SK-N-SH (cell line): ENCODE measurements at regions not wholly inside any gene's neighbourhood (a gene's known extent, or its start where the extent isn't known, plus 50 kb on each side); places are given as distances from the start of the nearest gene placed in this dataset.

Source experiments
- CTCF ChIA-PET: fragments of 300-600, 350-600 bp; formaldehyde crosslinking; extraction: SDS; loops from one replicate; lab custom pipeline; 2021; lab: Yijun Ruan, JAX
- POLR2A ChIA-PET: fragments of 350-600 bp; sonication (Branson Sonifier 250); formaldehyde crosslinking; extraction: SDS; loops from one replicate; lab custom pipeline; 2020; ENCODE audit warnings: antibody characterized with exemption, inconsistent platforms; lab: Yijun Ruan, JAX
- DNase-seq: peaks from one replicate; pipeline ENCODE4 v3.0.0; 2012
- H2AFZ ChIP-seq: fragments of 200-600 bp; sonication (generic); 2 replicates; pipeline ENCODE4 v1.8.1; 2016; ENCODE audit warnings: antibody characterized with exemption, mild to moderate bottlenecking, low read depth
- H3F3A ChIP-seq: fragments of 200-600 bp; sonication (generic); replicated peaks from 2 replicates; pipeline ENCODE3; 2016; ENCODE audit warnings: antibody characterized with exemption, mild to moderate bottlenecking; ENCODE audit not compliant: insufficient read depth
- H3K27ac ChIP-seq, 2 experiments: fragments of 200-500 bp in 1 of 2; fragments of 200-600 bp in 1 of 2; sonication (Bioruptor generic) in 1 of 2; sonication (generic), shearing (Covaris generic) in 1 of 2; 2 replicates each; pipeline versions ENCODE4 v1.5.1 to v1.6.1; 2014 to 2016; ENCODE audit warnings: low read depth in 2 of 2, inconsistent platforms in 1 of 2, low read length in 1 of 2, mild to moderate bottlenecking in 1 of 2, mixed read lengths in 1 of 2
- H3K27me3 ChIP-seq: fragments of 200-600 bp; sonication (generic), shearing (Covaris generic); 2 replicates; pipeline ENCODE4 v1.6.1; 2016; ENCODE audit warnings: mixed run types; ENCODE audit not compliant: insufficient read depth
- H3K36me3 ChIP-seq, 2 experiments: fragments of 200-500 bp in 1 of 2; fragments of 200-600 bp in 1 of 2; sonication (Bioruptor generic) in 1 of 2; sonication (generic) in 1 of 2; replicated peaks in 1 of 2; 2 replicates each; pipeline versions ENCODE3 to v1.5.1; 2014 to 2016; ENCODE audit warnings: low read length in 1 of 2, mild to moderate bottlenecking in 1 of 2; ENCODE audit not compliant: insufficient read depth in 2 of 2, control insufficient read depth in 1 of 2
- H3K4me1 ChIP-seq, 2 experiments: fragments of 200-500 bp in 1 of 2; fragments of 200-600 bp in 1 of 2; sonication (Bioruptor generic) in 1 of 2; sonication (generic), shearing (Covaris generic) in 1 of 2; 2 replicates each; pipeline versions ENCODE4 v1.5.1 to v1.6.1; 2014 to 2016; ENCODE audit warnings: low read depth in 1 of 2, low read length in 1 of 2, mixed run types in 1 of 2; ENCODE audit not compliant: insufficient read depth in 2 of 2, control insufficient read depth in 1 of 2
- H3K4me2 ChIP-seq: fragments of 200-600 bp; sonication (generic), shearing (Covaris generic); 2 replicates; pipeline ENCODE4 v1.6.1; 2017; ENCODE audit warnings: mixed run types
- H3K4me3 ChIP-seq, 2 experiments: fragments of 200-500 bp in 1 of 2; fragments of 200-600 bp in 1 of 2; sonication (Bioruptor generic) in 1 of 2; sonication (generic), shearing (Covaris generic) in 1 of 2; 2 replicates each; pipeline versions ENCODE4 v1.5.1 to v1.8.1; 2014 to 2016; ENCODE audit warnings: low read depth in 2 of 2, inconsistent platforms in 1 of 2, low read length in 1 of 2, mild to moderate bottlenecking in 1 of 2, mixed read lengths in 1 of 2, moderate library complexity in 1 of 2
- H3K79me2 ChIP-seq: fragments of 200-600 bp; sonication (generic); 2 replicates; pipeline ENCODE4 v1.8.1; 2017; ENCODE audit warnings: mild to moderate bottlenecking; ENCODE audit not compliant: insufficient read depth
- H3K9ac ChIP-seq: fragments of 200-600 bp; sonication (generic); 2 replicates; pipeline ENCODE4 v1.6.1; 2017; ENCODE audit warnings: mixed run types
- H3K9me2 ChIP-seq: fragments of 200-600 bp; sonication (generic); 2 replicates; pipeline ENCODE4 v1.6.1; 2017; ENCODE audit warnings: mixed run types
- H3K9me3 ChIP-seq: fragments of 200-600 bp; sonication (generic); 2 replicates; pipeline ENCODE4 v1.6.1; 2017; ENCODE audit warnings: mixed run types, mild to moderate bottlenecking, moderate library complexity
- H4K20me1 ChIP-seq: fragments of 200-600 bp; sonication (generic); 2 replicates; pipeline ENCODE4 v1.6.1; 2017; ENCODE audit warnings: mild to moderate bottlenecking, mixed run types; ENCODE audit not compliant: insufficient read depth
- CHD2 ChIP-seq: fragments of 150-350 bp; IDR thresholded peaks from 2 replicates; pipeline ENCODE4 v1.6.1; 2018; ENCODE audit warnings: low read length; ENCODE audit not compliant: partially characterized antibody
- EZH2phosphoT487 ChIP-seq: fragments of 200-600 bp; sonication (generic); IDR thresholded peaks from 2 replicates; pipeline ENCODE4 v1.6.1; 2017; ENCODE audit warnings: low read depth, mixed run types, mild to moderate bottlenecking, antibody characterized with exemption, moderate library complexity, borderline replicate concordance
- FOSL2 ChIP-seq: IDR thresholded peaks from 2 replicates; pipeline ENCODE4 v1.4.0; 2012; ENCODE audit warnings: low read depth, mild to moderate bottlenecking, moderate library complexity, borderline replicate concordance
- FOXJ3 ChIP-seq: sonication (generic); formaldehyde crosslinking; IDR thresholded peaks from 2 replicates; pipeline ENCODE4 v1.5.1; 2020; ENCODE audit warnings: mild to moderate bottlenecking, missing genetic modification reagents
- FOXM1 ChIP-seq: IDR thresholded peaks from 2 replicates; pipeline ENCODE4 v1.4.0; 2012; ENCODE audit warnings: low read depth, mild to moderate bottlenecking
- GABPA ChIP-seq: IDR thresholded peaks from 2 replicates; pipeline ENCODE4 v1.4.0; 2012; ENCODE audit warnings: low read depth, mild to moderate bottlenecking
- GATA2 ChIP-seq: sonication (generic); formaldehyde crosslinking; IDR thresholded peaks from 2 replicates; pipeline ENCODE4 v1.5.0; 2020; ENCODE audit warnings: mild to moderate bottlenecking, missing genetic modification reagents
- JUND ChIP-seq: IDR thresholded peaks from 2 replicates; pipeline ENCODE4 v1.4.0; 2012
- MXI1 ChIP-seq: IDR thresholded peaks from 2 replicates; pipeline ENCODE4 v1.6.1; 2012; ENCODE audit warnings: mild to moderate bottlenecking, low read depth, low read length, improper control_type of control experiment
- RAD21 ChIP-seq: IDR thresholded peaks from 2 replicates; pipeline ENCODE4 v1.6.1; 2012; ENCODE audit warnings: mild to moderate bottlenecking, low read length
- RCOR1 ChIP-seq: fragments of 150-350 bp; IDR thresholded peaks from 2 replicates; pipeline ENCODE4 v1.6.1; 2017; ENCODE audit warnings: antibody characterized with exemption, low read length
- SMC3 ChIP-seq: IDR thresholded peaks from 2 replicates; pipeline ENCODE4 v1.6.1; 2012; ENCODE audit warnings: low read depth, low read length, improper control_type of control experiment
- TEAD4 ChIP-seq: IDR thresholded peaks from 2 replicates; pipeline ENCODE4 v1.4.0; 2012; ENCODE audit warnings: mild to moderate bottlenecking, borderline replicate concordance; ENCODE audit not compliant: insufficient read depth
- WGBS: methylation state at CpG from one replicate; pipeline ENCODE4 v1.1.6; 2017; ENCODE audit warnings: low lambda C conversion rate; 5-methylcytosine and 5-hydroxymethylcytosine counted together
- TF ChIP-seq, protein P1 (sequence below): fragments of 200-600 bp; sonication (generic); IDR thresholded peaks from 2 replicates; pipeline ENCODE4 v1.6.1; 2017; ENCODE audit warnings: antibody characterized with exemption, mild to moderate bottlenecking, moderate library complexity
- TF ChIP-seq, protein P2 (sequence below): IDR thresholded peaks from 2 replicates; pipeline ENCODE4 v1.4.0; 2012; ENCODE audit warnings: low read depth
- TF ChIP-seq, protein P3 (sequence below): IDR thresholded peaks from 2 replicates; pipeline ENCODE4; 2012

DNA sequence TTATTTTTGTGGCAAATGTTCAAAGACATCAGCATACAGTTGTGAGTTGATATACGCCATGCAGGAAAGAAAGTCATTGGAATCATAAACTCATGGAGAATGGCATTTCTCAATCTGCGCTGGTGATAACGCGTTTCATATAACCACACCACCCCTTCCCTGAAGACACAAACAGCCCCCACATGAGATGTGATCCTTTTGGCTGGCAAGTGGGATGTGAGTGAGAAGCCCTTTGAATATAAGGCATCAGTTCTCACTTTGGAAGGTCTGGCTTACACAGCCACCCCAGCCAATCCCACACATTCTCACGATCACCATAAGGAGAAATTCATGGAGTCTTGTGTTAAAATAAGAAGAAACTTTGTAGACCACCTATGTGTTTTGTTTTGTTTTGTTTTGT, 725.0 kb downstream of the PRELID2 start:
- TF ChIP-seq, protein P1, sequence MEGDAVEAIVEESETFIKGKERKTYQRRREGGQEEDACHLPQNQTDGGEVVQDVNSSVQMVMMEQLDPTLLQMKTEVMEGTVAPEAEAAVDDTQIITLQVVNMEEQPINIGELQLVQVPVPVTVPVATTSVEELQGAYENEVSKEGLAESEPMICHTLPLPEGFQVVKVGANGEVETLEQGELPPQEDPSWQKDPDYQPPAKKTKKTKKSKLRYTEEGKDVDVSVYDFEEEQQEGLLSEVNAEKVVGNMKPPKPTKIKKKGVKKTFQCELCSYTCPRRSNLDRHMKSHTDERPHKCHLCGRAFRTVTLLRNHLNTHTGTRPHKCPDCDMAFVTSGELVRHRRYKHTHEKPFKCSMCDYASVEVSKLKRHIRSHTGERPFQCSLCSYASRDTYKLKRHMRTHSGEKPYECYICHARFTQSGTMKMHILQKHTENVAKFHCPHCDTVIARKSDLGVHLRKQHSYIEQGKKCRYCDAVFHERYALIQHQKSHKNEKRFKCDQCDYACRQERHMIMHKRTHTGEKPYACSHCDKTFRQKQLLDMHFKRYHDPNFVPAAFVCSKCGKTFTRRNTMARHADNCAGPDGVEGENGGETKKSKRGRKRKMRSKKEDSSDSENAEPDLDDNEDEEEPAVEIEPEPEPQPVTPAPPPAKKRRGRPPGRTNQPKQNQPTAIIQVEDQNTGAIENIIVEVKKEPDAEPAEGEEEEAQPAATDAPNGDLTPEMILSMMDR: no peak
- TF ChIP-seq GABPA (no peak), FOXJ3 (CRISPR knock-in tag) (no peak), CHD2 (no peak), RAD21 (no peak)
- TF ChIP-seq, all 33 proteins: peak for 0
- H2AFZ ChIP-seq: no peak overlapping the region
- CTCF ChIA-PET: no interaction called here
- H4K20me1 ChIP-seq: no peaks in the 10 kb centered on the region
- no peaks in the 10 kb centered on the region for H3K36me3 ChIP-seq
- no peaks in the 10 kb centered on the region for H3F3A ChIP-seq
- H3K27me3 ChIP-seq: no peaks in the 10 kb centered on the region
- H3K27ac ChIP-seq: no peak overlapping the region
- POLR2A ChIA-PET: no interaction called here
- no peaks in the 10 kb centered on the region for H3K9me3 ChIP-seq
- H3K4me2 ChIP-seq: no peak overlapping the region
- H3K4me1 ChIP-seq: no peaks in the 10 kb centered on the region
- DNase-seq: no peak
- 72% methylated on average over 5 of the region's 5 CpGs for WGBS
- H3K79me2 ChIP-seq: no peaks in the 10 kb centered on the region
- no peaks in the 10 kb centered on the region for H3K9me2 ChIP-seq
- no peak overlapping the region for H3K4me3 ChIP-seq
- no peak overlapping the region for H3K9ac ChIP-seq

DNA sequence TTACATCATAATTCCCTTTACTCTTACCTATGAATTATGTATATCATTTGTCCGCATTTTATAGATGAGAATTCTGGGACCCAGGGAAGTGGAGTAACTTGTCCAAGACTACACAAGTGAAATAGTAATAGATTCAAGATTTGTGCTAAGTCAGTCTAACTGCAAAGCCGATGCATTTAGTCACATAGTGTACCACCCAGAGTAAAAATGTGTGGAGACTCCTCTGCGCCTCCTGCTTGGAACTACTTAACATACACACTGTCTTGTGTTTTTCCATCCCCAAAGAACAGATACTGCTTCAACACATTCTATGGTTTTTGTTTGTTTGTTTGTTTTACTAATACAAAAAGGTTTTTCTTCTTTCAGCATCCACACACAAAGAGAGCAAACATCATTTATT, 729.8 kb downstream of the PRELID2 start:
- Histone ChIP-seq H4K20me1 (no peaks in the 10 kb centered on the region), H3K9ac (no peak overlapping the region), H3K27ac (no peak overlapping the region)
- 62% methylated on average over 3 of the region's 3 CpGs for WGBS
- TF ChIP-seq MXI1: no peak
- TF ChIP-seq, protein P2, sequence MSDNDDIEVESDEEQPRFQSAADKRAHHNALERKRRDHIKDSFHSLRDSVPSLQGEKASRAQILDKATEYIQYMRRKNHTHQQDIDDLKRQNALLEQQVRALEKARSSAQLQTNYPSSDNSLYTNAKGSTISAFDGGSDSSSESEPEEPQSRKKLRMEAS: no peak
- no peak for TF ChIP-seq JUND
- TF ChIP-seq, all 33 proteins: peak for 0
- Histone ChIP-seq H3F3A (no peaks in the 10 kb centered on the region), H3K4me1 (no peaks in the 10 kb centered on the region), H2AFZ (no peak overlapping the region), H3K27me3 (no peaks in the 10 kb centered on the region), H3K36me3 (no peaks in the 10 kb centered on the region), H3K4me2 (no peak overlapping the region), H3K4me3 (no peak overlapping the region), H3K79me2 (no peaks in the 10 kb centered on the region), H3K9me3 (no peaks in the 10 kb centered on the region), H3K9me2 (no peaks in the 10 kb centered on the region)
- ChIA-PET CTCF (no interaction called here), POLR2A (no interaction called here)
- DNase-seq: no peak

DNA sequence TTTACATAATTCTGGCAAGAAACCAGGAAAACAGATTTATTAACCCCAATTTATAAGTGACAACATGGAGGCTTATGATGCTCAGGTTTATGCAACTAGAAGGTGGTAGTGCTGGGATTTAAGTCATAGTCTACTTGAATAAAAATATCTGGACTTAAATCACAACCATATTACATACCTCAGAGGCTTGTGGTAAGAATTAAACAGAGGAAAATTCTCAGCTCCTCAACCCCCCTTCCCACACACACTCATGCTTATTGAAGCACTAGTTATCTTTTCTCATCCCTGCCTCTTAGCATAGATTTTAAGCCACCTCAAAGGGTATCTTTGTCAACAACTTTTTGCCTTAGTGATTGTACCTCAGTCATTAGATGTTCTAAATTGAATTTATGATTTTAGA, 731.0 kb downstream of the PRELID2 start:
- no peaks in the 10 kb centered on the region for H3K79me2 ChIP-seq
- H3K27ac ChIP-seq: no peak overlapping the region
- H3K4me3 ChIP-seq: no peak overlapping the region
- H3K36me3 ChIP-seq: no peaks in the 10 kb centered on the region
- ChIA-PET CTCF (no interaction called here), POLR2A (no interaction called here)
- no peak overlapping the region for H3K4me2 ChIP-seq
- H4K20me1 ChIP-seq: no peaks in the 10 kb centered on the region
- no peak for DNase-seq
- H3K9me3 ChIP-seq: no peaks in the 10 kb centered on the region
- H3F3A ChIP-seq: no peaks in the 10 kb centered on the region
- no peaks in the 10 kb centered on the region for H3K27me3 ChIP-seq
- H3K4me1 ChIP-seq: no peaks in the 10 kb centered on the region
- H2AFZ ChIP-seq: no peak overlapping the region
- TF ChIP-seq TEAD4 (no peak), EZH2phosphoT487 (no peak), GATA2 (CRISPR knock-in tag) (no peak), FOXM1 (no peak), RCOR1 (no peak), CHD2 (no peak), SMC3 (no peak), FOSL2 (no peak)
- TF ChIP-seq, protein P3, sequence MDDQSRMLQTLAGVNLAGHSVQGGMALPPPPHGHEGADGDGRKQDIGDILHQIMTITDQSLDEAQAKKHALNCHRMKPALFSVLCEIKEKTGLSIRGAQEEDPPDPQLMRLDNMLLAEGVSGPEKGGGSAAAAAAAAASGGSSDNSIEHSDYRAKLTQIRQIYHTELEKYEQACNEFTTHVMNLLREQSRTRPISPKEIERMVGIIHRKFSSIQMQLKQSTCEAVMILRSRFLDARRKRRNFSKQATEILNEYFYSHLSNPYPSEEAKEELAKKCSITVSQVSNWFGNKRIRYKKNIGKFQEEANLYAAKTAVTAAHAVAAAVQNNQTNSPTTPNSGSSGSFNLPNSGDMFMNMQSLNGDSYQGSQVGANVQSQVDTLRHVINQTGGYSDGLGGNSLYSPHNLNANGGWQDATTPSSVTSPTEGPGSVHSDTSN: no peak
- no peak overlapping the region for H3K9ac ChIP-seq
- H3K9me2 ChIP-seq: no peaks in the 10 kb centered on the region
